Stimulated activated CD4-positive, alpha-beta T cell treated with anti-CD3 and anti-CD28 coated beads, Interleukin-12 subunit alpha, Interleukin-12 subunit beta, amount 100 ng/mL, for 4 hours (primary cell): ENCODE measurements at regions not wholly inside any gene's neighbourhood (a gene's known extent, or its start where the extent isn't known, plus 50 kb on each side); places are given as distances from the start of the nearest gene placed in this dataset.

Experiments
- DNase-seq: peaks from one replicate; pipeline ENCODE4 v3.0.0-alpha.2; 2020

- DNase-seq, result no peak
Measured at GRCh38 chr2:5102823-5103222, 589.4 kb upstream of the SOX11 start.

- no peak for DNase-seq
Measured at GRCh38 chr2:5111581-5111980, 580.6 kb upstream of the SOX11 start.

GRCh38 chr2:5119046-5119445, 573.1 kb upstream of the SOX11 start:
- DNase-seq, result no peak

- no peak for DNase-seq
Measured at GRCh38 chr2:5121121-5121520, 571.1 kb upstream of the SOX11 start.

- DNase-seq, result no peak
Measured at GRCh38 chr2:5121642-5122041, 570.5 kb upstream of the SOX11 start.

- no peak for DNase-seq
Measured at GRCh38 chr2:5123582-5124196, 568.5 kb upstream of the SOX11 start.

- DNase-seq, result no peak
Measured at GRCh38 chr2:5125017-5125730, 567.0 kb upstream of the SOX11 start.

- DNase-seq, result no peak
Measured at GRCh38 chr2:5132281-5132680, 559.9 kb upstream of the SOX11 start.

- DNase-seq, result no peak
Measured at GRCh38 chr2:5140347-5140746, 551.8 kb upstream of the SOX11 start.

GRCh38 chr2:5144159-5144558, 548.0 kb upstream of the SOX11 start:
- DNase-seq, result no peak

- DNase-seq, result no peak
Measured at GRCh38 chr2:5145053-5145452, 547.1 kb upstream of the SOX11 start.

GRCh38 chr2:5145801-5146200, 546.4 kb upstream of the SOX11 start:
- no peak for DNase-seq

GRCh38 chr2:5148392-5149085, 543.6 kb upstream of the SOX11 start:
- DNase-seq, result no peak

GRCh38 chr2:5150871-5151270, 541.3 kb upstream of the SOX11 start:
- DNase-seq, result no peak

GRCh38 chr2:5164776-5165525, 527.2 kb upstream of the SOX11 start:
- no peak for DNase-seq

GRCh38 chr2:5172923-5173322, 519.3 kb upstream of the SOX11 start:
- DNase-seq, result no peak

GRCh38 chr2:5173876-5174535, 518.2 kb upstream of the SOX11 start:
- DNase-seq, result no peak

GRCh38 chr2:5175231-5175630, 517.0 kb upstream of the SOX11 start:
- DNase-seq, result no peak

- no peak for DNase-seq
Measured at GRCh38 chr2:5176764-5177163, 515.4 kb upstream of the SOX11 start.

GRCh38 chr2:5183031-5183430, 509.2 kb upstream of the SOX11 start:
- no peak for DNase-seq

GRCh38 chr2:5187283-5187682, 504.9 kb upstream of the SOX11 start:
- DNase-seq, result no peak

GRCh38 chr2:5188636-5189035, 503.5 kb upstream of the SOX11 start:
- no peak for DNase-seq

GRCh38 chr2:5190023-5190422, 502.2 kb upstream of the SOX11 start:
- no peak for DNase-seq
